Endothelial cell of umbilical vein (primary cell): ENCODE measurements at regions not wholly inside any gene's neighbourhood (a gene's known extent, or its start where the extent isn't known, plus 50 kb on each side); places are given as distances from the start of the nearest gene placed in this dataset.
"Not testable (repeated sequence)": the region's sequence is repeated elsewhere in the genome, so short reads cannot be mapped to it uniquely, and the experiment has no call there.

Experiments used
- BruUV-seq: library from RNA; stranded (reverse); fragments of 400-500 nt; replicated peaks from 2 replicates; lab custom pipeline; 2021; lab: Mats Ljungman, UMichigan
- CTCF ChIA-PET: fragments of 300-600, 350-600 bp; sonication (Branson Sonifier 250); formaldehyde crosslinking; loops from one replicate; lab custom pipeline; 2021; ENCODE audit warnings: antibody characterized with exemption, inconsistent platforms; lab: Charles Lee
- POLR2A ChIA-PET: fragments of 300-600, 350-600 bp; sonication (Branson Sonifier 250); formaldehyde crosslinking; loops from one replicate; lab custom pipeline; 2021; ENCODE audit warnings: antibody characterized with exemption, inconsistent platforms; lab: Charles Lee
- DNase-seq: peaks from one replicate; pipeline ENCODE4 v3.0.0-alpha.2; 2011; ENCODE audit warnings: low read depth, low spot score
- FAIRE-seq: peaks from 2 replicates; lab custom pipeline; 2011; peaks lifted over from hg19 to GRCh38; lab: Jason Lieb, UNC
- H2AFZ ChIP-seq: 2 replicates; pipeline ENCODE4 v1.6.0; 2012; ENCODE audit warnings: low read depth, low read length, control low read depth, inconsistent platforms
- H3K27ac ChIP-seq: 2 replicates; pipeline ENCODE4 v1.5.1; 2011; ENCODE audit warnings: low read depth, mild to moderate bottlenecking, control low read depth, low read length, moderate library complexity; ENCODE audit not compliant: insufficient read depth
- H3K27me3 ChIP-seq, 2 experiments: 2 replicates each; pipeline versions ENCODE4 v1.6.0 to v1.6.1; 2011; ENCODE audit warnings: low read length in 2 of 2, mixed read lengths in 1 of 2; ENCODE audit not compliant: control insufficient read depth in 2 of 2, insufficient read depth in 2 of 2
- H3K36me3 ChIP-seq, 2 experiments: 2 replicates in 1 of 2; 3 replicates in 1 of 2; pipeline ENCODE4 v1.5.1; 2011; ENCODE audit warnings: low read length in 2 of 2, mild to moderate bottlenecking in 1 of 2, moderate library complexity in 1 of 2; ENCODE audit not compliant: control insufficient read depth in 2 of 2, insufficient read depth in 2 of 2; ENCODE audit errors: extremely low read depth in 1 of 2
- H3K4me1 ChIP-seq: 3 replicates; pipeline ENCODE4 v1.5.1; 2011; ENCODE audit warnings: mild to moderate bottlenecking, low read length; ENCODE audit not compliant: control insufficient read depth, insufficient read depth; ENCODE audit errors: extremely low read depth
- H3K4me2 ChIP-seq: 2 replicates; pipeline ENCODE4 v1.6.1; 2011; ENCODE audit warnings: low read length, control low read depth, mixed read lengths; ENCODE audit not compliant: insufficient read depth
- H3K4me3 ChIP-seq, 3 experiments: fragments of 200-600 bp in 1 of 3; sonication (generic), shearing (Covaris generic) in 1 of 3; replicated peaks in 1 of 3; 2 replicates each; pipeline ENCODE4 v1.5.1; 2011 to 2016; ENCODE audit warnings: control low read depth in 3 of 3, low read length in 3 of 3, mild to moderate bottlenecking in 2 of 3, inconsistent platforms in 1 of 3, low read depth in 1 of 3, moderate library complexity in 1 of 3; ENCODE audit not compliant: insufficient read depth in 1 of 3
- H3K79me2 ChIP-seq: 2 replicates; pipeline ENCODE4 v1.6.0; 2012; ENCODE audit warnings: low read length, inconsistent platforms; ENCODE audit not compliant: control insufficient read depth, insufficient read depth
- H3K9ac ChIP-seq: replicated peaks from 2 replicates; pipeline ENCODE3; 2011; ENCODE audit warnings: low read length, control low read depth; ENCODE audit not compliant: insufficient read depth; ENCODE audit errors: extremely low read depth
- H3K9me1 ChIP-seq: replicated peaks from 3 replicates; pipeline ENCODE4 v1.6.0; 2011; ENCODE audit warnings: mild to moderate bottlenecking, low read length; ENCODE audit not compliant: control insufficient read depth, insufficient read depth; ENCODE audit errors: extremely low read depth
- H3K9me3 ChIP-seq: replicated peaks from 2 replicates; pipeline ENCODE4 v1.5.1; 2012; ENCODE audit warnings: low read length, inconsistent platforms; ENCODE audit not compliant: control insufficient read depth, insufficient read depth
- H4K20me1 ChIP-seq: replicated peaks from 2 replicates; pipeline ENCODE3; 2011; ENCODE audit warnings: mild to moderate bottlenecking, low read length; ENCODE audit not compliant: control insufficient read depth, insufficient read depth; ENCODE audit errors: extremely low read depth
- EZH2 ChIP-seq: IDR thresholded peaks from 2 replicates; pipeline ENCODE4 v1.6.1; 2012; ENCODE audit warnings: borderline replicate concordance, low read depth, mild to moderate bottlenecking, moderate library complexity, low read length, inconsistent platforms; ENCODE audit not compliant: severe bottlenecking
- FOS ChIP-seq: IDR thresholded peaks from 2 replicates; pipeline ENCODE4 v1.6.1; 2011; ENCODE audit warnings: mild to moderate bottlenecking, low read length, moderate library complexity, borderline replicate concordance; ENCODE audit not compliant: insufficient read depth
- GATA2 ChIP-seq: IDR thresholded peaks from 2 replicates; pipeline ENCODE4 v1.7.0; 2011; ENCODE audit warnings: low read depth, mild to moderate bottlenecking, moderate library complexity, mixed read lengths, low read length; ENCODE audit not compliant: insufficient read length, insufficient read depth
- JUN ChIP-seq: IDR thresholded peaks from 2 replicates; pipeline ENCODE4 v1.6.1; 2011; ENCODE audit warnings: borderline replicate concordance, low read depth; ENCODE audit not compliant: insufficient read length, insufficient read depth
- MAX ChIP-seq: IDR thresholded peaks from 2 replicates; pipeline ENCODE4 v1.6.1; 2011; ENCODE audit not compliant: insufficient read depth, insufficient read length
- MYC ChIP-seq: IDR thresholded peaks from one replicate; pipeline ENCODE4 v1.6.1; 2011; ENCODE audit warnings: mild to moderate bottlenecking, low read depth, low read length
- POLR2A ChIP-seq: IDR thresholded peaks from 2 replicates; pipeline ENCODE4 v1.6.1; 2012; ENCODE audit warnings: low read depth, mild to moderate bottlenecking, control low read depth, low read length
- POLR2AphosphoS5 ChIP-seq: IDR thresholded peaks from 2 replicates; pipeline ENCODE4 v1.6.1; 2012; ENCODE audit warnings: low read depth, mild to moderate bottlenecking, control low read depth, low read length, moderate library complexity; ENCODE audit not compliant: insufficient read depth
- dilution Hi-C: fragments of 300-500 bp; cut with MboI; formaldehyde crosslinking; loops from one replicate; pipeline ENCODE4 v1.15.0; 2019; ENCODE audit warnings: low sequenced_read_pairs; ENCODE audit not compliant: extremely low pct_ligation_motif_present
- intact Hi-C: fragments of 100-400 bp; cut with micrococcal nuclease; formaldehyde crosslinking; loops from one replicate; pipeline ENCODE4 v1.10.0; 2022
- TF ChIP-seq, protein P1 (sequence below), 2 donors: IDR thresholded peaks; 1 replicate in 1 of 2; 2 replicates in 1 of 2; pipeline ENCODE4 v1.5.1; 2011; ENCODE audit warnings: low read length in 2 of 2, mild to moderate bottlenecking in 2 of 2, moderate library complexity in 2 of 2, control low read depth in 1 of 2, inconsistent platforms in 1 of 2, low read depth in 1 of 2; ENCODE audit not compliant: insufficient read depth in 1 of 2; ENCODE audit errors: extremely low read depth in 1 of 2

DNA sequence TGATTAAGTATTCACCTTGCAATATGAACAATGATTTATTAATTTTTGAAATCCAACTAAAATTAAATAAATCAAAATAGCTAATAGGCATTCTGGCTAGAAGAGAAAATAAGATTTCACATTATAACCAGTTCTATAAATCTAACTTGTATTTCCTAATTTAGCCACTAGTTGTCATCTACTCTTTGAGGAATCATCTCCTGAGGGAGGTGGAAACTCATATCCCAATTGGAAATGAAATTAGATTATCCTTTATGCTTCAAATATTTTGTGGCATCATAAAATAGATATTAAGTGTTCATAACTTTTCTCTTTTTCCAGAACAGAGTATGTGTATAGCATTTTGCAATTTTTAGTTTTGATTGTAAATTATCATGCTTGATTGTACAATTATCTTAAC, 558.5 kb upstream of the DIAPH2 start:
- no peak overlapping the region for H2AFZ ChIP-seq
- H3K9me1 ChIP-seq, result no peaks in the 10 kb centered on the region
- BruUV-seq, result no TSS peak
- H3K79me2 ChIP-seq, result no peaks in the 10 kb centered on the region
- no peaks in the 10 kb centered on the region for H4K20me1 ChIP-seq
- TF ChIP-seq EZH2, result no peak
- no peak for TF ChIP-seq POLR2A
- TF ChIP-seq GATA2, result no peak
- no peak for TF ChIP-seq POLR2AphosphoS5
- TF ChIP-seq FOS, result no peak
- TF ChIP-seq JUN, result no peak
- TF ChIP-seq MYC, result no peak
- TF ChIP-seq MAX, result no peak
- TF ChIP-seq, protein P1, sequence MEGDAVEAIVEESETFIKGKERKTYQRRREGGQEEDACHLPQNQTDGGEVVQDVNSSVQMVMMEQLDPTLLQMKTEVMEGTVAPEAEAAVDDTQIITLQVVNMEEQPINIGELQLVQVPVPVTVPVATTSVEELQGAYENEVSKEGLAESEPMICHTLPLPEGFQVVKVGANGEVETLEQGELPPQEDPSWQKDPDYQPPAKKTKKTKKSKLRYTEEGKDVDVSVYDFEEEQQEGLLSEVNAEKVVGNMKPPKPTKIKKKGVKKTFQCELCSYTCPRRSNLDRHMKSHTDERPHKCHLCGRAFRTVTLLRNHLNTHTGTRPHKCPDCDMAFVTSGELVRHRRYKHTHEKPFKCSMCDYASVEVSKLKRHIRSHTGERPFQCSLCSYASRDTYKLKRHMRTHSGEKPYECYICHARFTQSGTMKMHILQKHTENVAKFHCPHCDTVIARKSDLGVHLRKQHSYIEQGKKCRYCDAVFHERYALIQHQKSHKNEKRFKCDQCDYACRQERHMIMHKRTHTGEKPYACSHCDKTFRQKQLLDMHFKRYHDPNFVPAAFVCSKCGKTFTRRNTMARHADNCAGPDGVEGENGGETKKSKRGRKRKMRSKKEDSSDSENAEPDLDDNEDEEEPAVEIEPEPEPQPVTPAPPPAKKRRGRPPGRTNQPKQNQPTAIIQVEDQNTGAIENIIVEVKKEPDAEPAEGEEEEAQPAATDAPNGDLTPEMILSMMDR (IDR thresholded peaks at IDR 0.05; ENCODE audit: extremely low read depth in 1 of 2, insufficient read depth in 1 of 2, low read depth in 1 of 2, low read length in 2 of 2), result no peak
- FAIRE-seq (no peak), DNase-seq (no peak)
- no peak overlapping the region for H3K9ac ChIP-seq
- no peak overlapping the region for H3K27ac ChIP-seq
- intact Hi-C loops (no loop called here), dilution Hi-C loops (no loop called here)
- ChIA-PET CTCF (interaction anchor here (1.1 to 1.6 kb wide), 2 partner anchors 16 to 236 kb away, joined by 3 to 4 read pairs; no protein-coding TSS in a partner anchor), POLR2A (no interaction called here)
- H3K36me3 ChIP-seq, result no peaks in the 10 kb centered on the region
- no peak overlapping the region for H3K4me3 ChIP-seq
- H3K4me1 ChIP-seq, result no peaks in the 10 kb centered on the region
- no peaks in the 10 kb centered on the region for H3K27me3 ChIP-seq
- no peak overlapping the region for H3K4me2 ChIP-seq
- H3K9me3 ChIP-seq, result no peaks in the 10 kb centered on the region

DNA sequence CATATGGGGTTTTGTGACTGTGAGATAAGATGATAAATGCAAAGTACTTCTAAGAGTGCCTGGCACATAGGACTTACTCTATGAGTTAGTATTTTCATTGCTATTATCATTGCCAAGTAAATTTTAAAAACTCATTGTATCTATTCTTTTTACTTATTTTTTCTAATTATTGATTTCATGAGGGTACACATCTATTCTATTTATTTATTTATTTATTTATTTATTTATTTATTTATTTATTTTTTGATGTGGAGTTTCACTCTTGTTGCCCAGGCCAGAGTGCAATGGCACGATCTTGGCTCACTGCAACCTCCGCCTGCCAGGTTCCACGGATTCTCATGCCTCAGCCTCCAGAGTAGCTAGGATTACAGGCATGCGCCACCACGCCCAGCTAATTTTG, 556.6 kb upstream of the DIAPH2 start:
- dilution Hi-C loops, POLR2A ChIA-PET, BruUV-seq, DNase-seq, CTCF ChIA-PET, H3K79me2 ChIP-seq, H3K4me2 ChIP-seq, intact Hi-C loops, H3K9me3 ChIP-seq, H3K27ac ChIP-seq, H3K36me3 ChIP-seq, H3K4me3 ChIP-seq, H3K9ac ChIP-seq, H3K9me1 ChIP-seq, H4K20me1 ChIP-seq, H3K4me1 ChIP-seq, H3K27me3 ChIP-seq, H2AFZ ChIP-seq, FAIRE-seq: not testable (repeated sequence)
